ENCODE measurements at regions not wholly inside any gene's neighbourhood (a gene's known extent, or its start where the extent isn't known, plus 50 kb on each side); places are given as distances from the start of the nearest gene placed in this dataset.

DNA sequence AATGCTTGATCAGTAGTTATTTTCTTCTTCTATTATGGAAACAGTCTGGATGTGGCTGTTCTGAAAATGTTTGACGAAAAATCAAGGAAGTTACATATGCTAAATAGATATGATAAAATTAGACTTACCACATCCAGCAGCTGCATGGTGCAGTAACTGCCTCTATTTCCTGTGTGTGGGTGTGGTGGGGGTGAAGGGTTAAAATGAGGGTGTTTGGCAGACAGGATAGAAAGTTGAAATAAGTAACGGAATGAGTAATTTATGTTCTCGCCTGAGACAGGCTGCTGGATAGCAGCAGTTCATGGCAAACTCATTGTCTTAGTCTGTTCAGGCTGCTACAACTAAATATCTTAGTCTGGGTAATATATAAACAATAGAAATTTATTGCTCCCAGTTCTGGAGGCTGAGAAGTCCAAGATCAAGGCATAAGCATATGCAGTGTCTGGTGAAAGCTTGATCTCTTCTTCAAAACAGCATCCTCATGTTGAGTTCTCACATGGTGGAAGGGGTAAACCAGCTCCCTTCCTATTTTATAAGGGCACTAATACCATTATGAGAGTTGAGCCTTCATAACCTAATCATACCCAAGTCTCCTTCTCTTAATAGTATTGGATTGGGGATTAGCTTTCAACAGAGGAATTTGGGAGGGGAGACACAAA is 1248.9 kb downstream of the SLITRK5 start:
- TF ChIP-seq, protein P1, sequence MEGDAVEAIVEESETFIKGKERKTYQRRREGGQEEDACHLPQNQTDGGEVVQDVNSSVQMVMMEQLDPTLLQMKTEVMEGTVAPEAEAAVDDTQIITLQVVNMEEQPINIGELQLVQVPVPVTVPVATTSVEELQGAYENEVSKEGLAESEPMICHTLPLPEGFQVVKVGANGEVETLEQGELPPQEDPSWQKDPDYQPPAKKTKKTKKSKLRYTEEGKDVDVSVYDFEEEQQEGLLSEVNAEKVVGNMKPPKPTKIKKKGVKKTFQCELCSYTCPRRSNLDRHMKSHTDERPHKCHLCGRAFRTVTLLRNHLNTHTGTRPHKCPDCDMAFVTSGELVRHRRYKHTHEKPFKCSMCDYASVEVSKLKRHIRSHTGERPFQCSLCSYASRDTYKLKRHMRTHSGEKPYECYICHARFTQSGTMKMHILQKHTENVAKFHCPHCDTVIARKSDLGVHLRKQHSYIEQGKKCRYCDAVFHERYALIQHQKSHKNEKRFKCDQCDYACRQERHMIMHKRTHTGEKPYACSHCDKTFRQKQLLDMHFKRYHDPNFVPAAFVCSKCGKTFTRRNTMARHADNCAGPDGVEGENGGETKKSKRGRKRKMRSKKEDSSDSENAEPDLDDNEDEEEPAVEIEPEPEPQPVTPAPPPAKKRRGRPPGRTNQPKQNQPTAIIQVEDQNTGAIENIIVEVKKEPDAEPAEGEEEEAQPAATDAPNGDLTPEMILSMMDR (IDR thresholded peaks at IDR 0.05) = no peak
- TF ChIP-seq POLR2A (IDR thresholded peaks at IDR 0.05) = no peak
- TF ChIP-seq EP300 (IDR thresholded peaks at IDR 0.05) = no peak

Measured in ovary (tissue), 3 donors.